IMR-90 (cell line): ENCODE measurements at regions not wholly inside any gene's neighbourhood (a gene's known extent, or its start where the extent isn't known, plus 50 kb on each side); places are given as distances from the start of the nearest gene placed in this dataset.

Experiments used
- ATAC-seq: fragments of 200-7000 bp; cut with Tn5 transposase; 2 replicates; pipeline ENCODE4 v1.9.1; 2020; ENCODE audit warnings: low read depth, mild to moderate bottlenecking, moderate library complexity
- BruUV-seq: library from RNA; stranded (reverse); fragments of 400-500 nt; replicated peaks from 2 replicates; lab custom pipeline; 2021; lab: Mats Ljungman, UMichigan
- CTCF ChIA-PET: fragments of 300-600 bp; formaldehyde crosslinking; extraction: SDS; loops from one replicate; lab custom pipeline; 2021; ENCODE audit warnings: antibody characterized with exemption; lab: Yijun Ruan, JAX
- POLR2A ChIA-PET: fragments of 300-600 bp; sonication (Branson Sonifier 250); formaldehyde crosslinking; loops from one replicate; lab custom pipeline; 2022; ENCODE audit warnings: antibody characterized with exemption; ENCODE audit not compliant: unreplicated experiment; lab: Charles Lee
- DNase-seq: peaks from one replicate; pipeline ENCODE4 v3.0.0; 2013
- H2AFZ ChIP-seq: replicated peaks from 2 replicates; pipeline ENCODE3; 2013; ENCODE audit warnings: low read length, mild to moderate bottlenecking; ENCODE audit not compliant: poor library complexity
- H2AK5ac ChIP-seq: 2 replicates; pipeline ENCODE4 v1.6.1; 2013; ENCODE audit warnings: low read depth, low read length, inconsistent platforms
- H2AK9ac ChIP-seq: replicated peaks from 2 replicates; pipeline ENCODE3; 2013; ENCODE audit warnings: mild to moderate bottlenecking, low read depth, low read length, moderate library complexity; ENCODE audit not compliant: poor library complexity
- H2BK120ac ChIP-seq: 2 replicates; pipeline ENCODE4 v1.6.1; 2013; ENCODE audit warnings: low read depth, low read length, inconsistent platforms
- H2BK15ac ChIP-seq: 3 replicates; pipeline ENCODE4 v1.6.1; 2013; ENCODE audit warnings: low read depth, low read length, inconsistent platforms
- H2BK20ac ChIP-seq: 2 replicates; pipeline ENCODE4 v1.6.1; 2013; ENCODE audit warnings: low read depth, mild to moderate bottlenecking, inconsistent platforms, low read length, moderate library complexity
- H2BK5ac ChIP-seq: 2 replicates; pipeline ENCODE4 v1.6.1; 2013; ENCODE audit warnings: mild to moderate bottlenecking, low read depth, low read length, inconsistent platforms; ENCODE audit not compliant: poor library complexity, severe bottlenecking
- H3K14ac ChIP-seq: replicated peaks from 2 replicates; pipeline ENCODE4 v1.6.1; 2013; ENCODE audit warnings: low read depth, low read length, inconsistent platforms
- H3K18ac ChIP-seq: 2 replicates; pipeline ENCODE4 v1.6.1; 2013; ENCODE audit warnings: low read depth, low read length, control low read depth
- H3K23ac ChIP-seq: 2 replicates; pipeline ENCODE4 v1.6.1; 2013; ENCODE audit warnings: low read depth, low read length, inconsistent platforms
- H3K27ac ChIP-seq: 2 replicates; pipeline ENCODE4 v1.5.1; 2013; ENCODE audit warnings: mild to moderate bottlenecking, control low read depth, low read length; ENCODE audit not compliant: insufficient read depth
- H3K27me3 ChIP-seq: 2 replicates; pipeline ENCODE4 v1.6.1; 2013; ENCODE audit warnings: low read length; ENCODE audit not compliant: control insufficient read depth, insufficient read depth
- H3K36me3 ChIP-seq: 2 replicates; pipeline ENCODE4 v1.6.1; 2013; ENCODE audit warnings: low read length, mixed read lengths; ENCODE audit not compliant: control insufficient read depth, insufficient read depth
- H3K4ac ChIP-seq: 2 replicates; pipeline ENCODE4 v1.6.1; 2013; ENCODE audit warnings: low read depth, low read length, inconsistent platforms
- H3K4me1 ChIP-seq: 2 replicates; pipeline ENCODE4 v1.6.1; 2013; ENCODE audit warnings: low read length, mixed read lengths; ENCODE audit not compliant: control insufficient read depth, insufficient read depth
- H3K4me2 ChIP-seq: 2 replicates; pipeline ENCODE4 v1.6.1; 2013; ENCODE audit warnings: low read depth, mild to moderate bottlenecking, control low read depth, low read length, moderate library complexity
- H3K4me3 ChIP-seq: 2 replicates; pipeline ENCODE4 v1.5.1; 2013; ENCODE audit warnings: low read depth, mild to moderate bottlenecking, control low read depth, low read length, moderate library complexity; ENCODE audit not compliant: insufficient read depth
- H3K56ac ChIP-seq: 2 replicates; pipeline ENCODE4 v1.6.1; 2013; ENCODE audit warnings: low read length, inconsistent platforms; ENCODE audit not compliant: insufficient read depth; ENCODE audit errors: extremely low read depth
- H3K79me1 ChIP-seq, 2 experiments: 2 replicates each; pipeline ENCODE4 v1.6.1; 2013; ENCODE audit warnings: low read length in 2 of 2, inconsistent platforms in 1 of 2, low read depth in 1 of 2
- H3K9ac ChIP-seq: 2 replicates; pipeline ENCODE4 v1.6.1; 2013; ENCODE audit warnings: low read depth, low read length, control low read depth
- H3K9me1 ChIP-seq: 2 replicates; pipeline ENCODE4 v1.6.1; 2013; ENCODE audit warnings: low read length, inconsistent platforms; ENCODE audit not compliant: insufficient read depth
- H3K9me3 ChIP-seq: 2 replicates; pipeline ENCODE4 v1.6.1; 2013; ENCODE audit warnings: low read length; ENCODE audit not compliant: control insufficient read depth, insufficient read depth
- H4K20me1 ChIP-seq: 2 replicates; pipeline ENCODE4 v1.6.1; 2013; ENCODE audit warnings: low read length, inconsistent platforms; ENCODE audit not compliant: insufficient read depth
- H4K5ac ChIP-seq: 2 replicates; pipeline ENCODE4 v1.6.1; 2013; ENCODE audit warnings: mild to moderate bottlenecking, low read depth, low read length, control low read depth
- H4K8ac ChIP-seq, 2 experiments: 2 replicates each; pipeline ENCODE4 v1.6.1; 2013; ENCODE audit warnings: low read depth in 2 of 2, low read length in 2 of 2, control low read depth in 1 of 2, inconsistent platforms in 1 of 2
- H4K91ac ChIP-seq: 2 replicates; pipeline ENCODE4 v1.6.1; 2013; ENCODE audit warnings: low read depth, low read length, inconsistent platforms; ENCODE audit not compliant: insufficient read depth
- BHLHE40 ChIP-seq: fragments of 150-350 bp; IDR thresholded peaks from 2 replicates; pipeline ENCODE4 v1.6.1; 2016; ENCODE audit warnings: mild to moderate bottlenecking, low read depth, low read length
- CEBPB ChIP-seq: IDR thresholded peaks from 2 replicates; pipeline ENCODE4 v1.6.1; 2012; ENCODE audit warnings: low read depth, low read length, improper control_type of control experiment
- CHD1 ChIP-seq: IDR thresholded peaks from 2 replicates; pipeline ENCODE4 v1.6.1; 2012; ENCODE audit warnings: low read depth, low read length, improper control_type of control experiment
- FOS ChIP-seq: fragments of 150-350 bp; IDR thresholded peaks from 2 replicates; pipeline ENCODE4 v1.6.1; 2016; ENCODE audit warnings: low read depth, low read length
- MAFK ChIP-seq: IDR thresholded peaks from 2 replicates; pipeline ENCODE4 v1.6.1; 2012; ENCODE audit warnings: low read depth, low read length, improper control_type of control experiment
- MAZ ChIP-seq: IDR thresholded peaks from 2 replicates; pipeline ENCODE4 v1.6.1; 2012; ENCODE audit warnings: low read depth, mild to moderate bottlenecking, low read length, improper control_type of control experiment, moderate library complexity, borderline replicate concordance
- MXI1 ChIP-seq: IDR thresholded peaks from 2 replicates; pipeline ENCODE4 v1.6.1; 2012; ENCODE audit warnings: low read depth, mild to moderate bottlenecking, low read length, moderate library complexity, borderline replicate concordance
- NFE2L2 ChIP-seq: fragments of 150-350 bp; IDR thresholded peaks from 2 replicates; pipeline ENCODE4 v1.6.1; 2016; ENCODE audit warnings: low read depth, mild to moderate bottlenecking, low read length
- POLR2A ChIP-seq: IDR thresholded peaks from 2 replicates; pipeline ENCODE4 v1.6.1; 2012; ENCODE audit warnings: mild to moderate bottlenecking, low read depth, low read length
- RAD21 ChIP-seq: IDR thresholded peaks from 2 replicates; pipeline ENCODE4 v1.6.1; 2012; ENCODE audit warnings: low read length, improper control_type of control experiment
- RFX5 ChIP-seq: IDR thresholded peaks from 2 replicates; pipeline ENCODE4 v1.8.0; 2012; ENCODE audit warnings: low read depth, mild to moderate bottlenecking, low read length, moderate library complexity
- SMC3 ChIP-seq: fragments of 150-350 bp; IDR thresholded peaks from 2 replicates; pipeline ENCODE4 v1.6.1; 2016; ENCODE audit warnings: low read depth, mild to moderate bottlenecking, antibody characterized with exemption, low read length, moderate library complexity
- WGBS, 2 experiments: methylation state at CpG; one replicate each; pipeline versions ENCODE4 v1.1.5 to v1.1.7; 2013; ENCODE audit warnings: missing lambda C conversion rate in 2 of 2; ENCODE audit not compliant: insufficient read length in 1 of 2; ENCODE audit errors: extremely low coverage in 2 of 2; 5-methylcytosine and 5-hydroxymethylcytosine counted together
- dilution Hi-C: fragments of 300-500 bp; cut with HindIII; formaldehyde crosslinking; loops from one replicate; pipeline ENCODE4 v1.14.3; 2018; ENCODE audit warnings: low sequenced_read_pairs; ENCODE audit not compliant: unreplicated experiment
- in situ Hi-C: fragments of 300-500 bp; cut with MboI; formaldehyde crosslinking; loops from 3 replicates; pipeline ENCODE4 v1.14.3; 2019; ENCODE audit warnings: low sequenced_read_pairs, inconsistent platforms, mixed read lengths
- intact Hi-C: fragments of 100-400 bp; cut with micrococcal nuclease; formaldehyde crosslinking; loops from 2 replicates; pipeline ENCODE4 v1.10.0; 2022
- TF ChIP-seq, protein P1 (sequence below): fragments of 150-350 bp; IDR thresholded peaks from 2 replicates; pipeline ENCODE4 v1.6.1; 2016; ENCODE audit warnings: low read depth, mild to moderate bottlenecking, low read length, moderate library complexity, borderline replicate concordance
- TF ChIP-seq, protein P2 (sequence below): conservative IDR thresholded peaks from 2 replicates; pipeline ENCODE4 v1.5.1; 2012; ENCODE audit warnings: mild to moderate bottlenecking, low read depth, low read length, improper control_type of control experiment

DNA sequence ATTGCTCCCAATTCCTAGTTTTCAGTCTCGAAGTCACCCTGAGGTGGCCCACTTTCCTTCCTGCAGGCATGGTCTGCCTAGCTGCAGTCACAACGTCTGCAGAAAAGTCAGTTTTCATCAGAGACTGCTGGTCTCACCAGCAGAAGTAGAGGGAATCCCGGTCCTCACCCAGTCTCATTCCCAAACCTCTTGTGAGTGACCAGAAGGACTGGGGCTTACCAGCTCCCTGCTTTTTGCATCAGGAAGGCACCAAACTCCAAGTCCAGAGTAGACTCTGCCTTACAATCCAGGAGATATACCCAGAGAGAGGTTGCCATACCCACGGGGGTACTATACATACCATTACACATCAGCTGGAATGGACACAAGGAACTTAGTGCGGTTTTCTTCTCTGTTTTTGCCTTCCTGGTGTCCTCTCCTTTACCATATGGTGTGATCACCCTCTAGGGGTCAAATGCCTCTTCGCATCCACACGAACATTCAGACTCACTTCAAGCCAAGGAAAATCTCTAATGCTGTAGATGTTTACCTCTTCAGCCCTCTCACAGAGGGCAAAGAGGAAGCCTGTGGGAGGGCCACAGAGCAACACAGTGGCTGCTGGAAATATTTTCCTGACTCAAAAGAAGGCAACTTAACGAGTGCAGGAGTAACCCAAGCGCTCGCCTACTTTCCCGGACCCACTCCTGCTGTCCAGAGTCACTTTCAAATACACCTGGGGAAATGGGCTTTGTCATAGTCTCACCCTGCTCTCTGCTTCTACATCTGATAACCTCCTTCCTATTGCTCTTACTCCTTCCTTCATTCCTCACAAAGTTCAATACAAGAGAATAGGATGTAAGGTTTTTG, 220.9 kb downstream of the C7orf25 start (continued):
- no peak for TF ChIP-seq NFE2L2

DNA sequence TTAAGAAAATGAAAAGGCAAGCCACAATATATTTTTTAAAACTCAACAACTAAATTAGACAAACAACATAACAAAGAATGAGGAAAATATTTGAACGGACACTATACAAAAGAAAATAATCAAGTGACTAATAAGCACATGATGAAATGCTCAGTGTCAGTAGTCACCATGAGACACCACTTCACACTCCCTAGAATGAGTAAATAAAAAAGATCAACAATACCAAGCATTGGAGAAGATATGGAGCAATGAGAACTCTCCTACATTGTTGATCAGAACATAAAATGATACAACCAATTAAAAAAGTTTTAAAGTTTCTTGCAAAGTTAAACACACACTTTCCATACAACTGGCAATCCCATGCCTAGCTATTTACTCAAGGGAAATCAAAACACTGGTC, 222.2 kb downstream of the C7orf25 start:
- H4K5ac ChIP-seq = no peak overlapping the region
- no peak overlapping the region for H4K91ac ChIP-seq
- H3K56ac ChIP-seq = no peak overlapping the region
- no peak overlapping the region for H2BK15ac ChIP-seq
- no peak overlapping the region for H2BK20ac ChIP-seq
- no peak overlapping the region for H4K8ac ChIP-seq
- H3K4me2 ChIP-seq = no peak overlapping the region
- H2BK5ac ChIP-seq = no peak overlapping the region
- intact Hi-C loops (loop anchor here (5.0 kb wide), 1 partner anchor 452 kb away; the partner anchor contains the start of gene GLI3), dilution Hi-C loops (no loop called here), in situ Hi-C loops (loop anchor here (10.0 kb wide), 1 partner anchor 745 kb away; no protein-coding TSS in a partner anchor)
- H3K9me3 ChIP-seq = no peaks in the 10 kb centered on the region
- H3K23ac ChIP-seq = no peak overlapping the region
- no peak overlapping the region for H3K4ac ChIP-seq
- no peak overlapping the region for H2BK120ac ChIP-seq
- no peak overlapping the region for H3K18ac ChIP-seq
- ChIA-PET CTCF (interaction anchor here (2.0 kb wide), 1 partner anchor 746 kb away, joined by 4 read pairs; no protein-coding TSS in a partner anchor), POLR2A (no interaction called here)
- no TSS peak for BruUV-seq
- peaks cover 3% of the 10 kb centered on the region for H3K27me3 ChIP-seq
- no peaks in the 10 kb centered on the region for H3K36me3 ChIP-seq
- no peak overlapping the region for H3K9ac ChIP-seq
- no peaks in the 10 kb centered on the region; the same call in 1 of the 2 replicates for H3K9me1 ChIP-seq
- H3K4me1 ChIP-seq = no peaks in the 10 kb centered on the region
- no peak overlapping the region for H2AK5ac ChIP-seq
- no peak overlapping the region for H3K4me3 ChIP-seq
- DNase-seq (no peak), ATAC-seq (no peak)
- H2AFZ ChIP-seq = no peak overlapping the region
- H4K20me1 ChIP-seq = no peaks in the 10 kb centered on the region
- H3K79me1 ChIP-seq = no peaks in the 10 kb centered on the region
- no peak overlapping the region for H3K27ac ChIP-seq
- whole genome bisulfite sequencing, 2 experiments = no CpG with 5 or more reads among the region's 1 CpG
- no peak overlapping the region for H3K14ac ChIP-seq
- H2AK9ac ChIP-seq = no peak overlapping the region
- TF ChIP-seq SMC3 = no peak
- TF ChIP-seq RAD21 = no peak
- TF ChIP-seq FOS = no peak
- TF ChIP-seq MAFK = no peak
- TF ChIP-seq, protein P1, sequence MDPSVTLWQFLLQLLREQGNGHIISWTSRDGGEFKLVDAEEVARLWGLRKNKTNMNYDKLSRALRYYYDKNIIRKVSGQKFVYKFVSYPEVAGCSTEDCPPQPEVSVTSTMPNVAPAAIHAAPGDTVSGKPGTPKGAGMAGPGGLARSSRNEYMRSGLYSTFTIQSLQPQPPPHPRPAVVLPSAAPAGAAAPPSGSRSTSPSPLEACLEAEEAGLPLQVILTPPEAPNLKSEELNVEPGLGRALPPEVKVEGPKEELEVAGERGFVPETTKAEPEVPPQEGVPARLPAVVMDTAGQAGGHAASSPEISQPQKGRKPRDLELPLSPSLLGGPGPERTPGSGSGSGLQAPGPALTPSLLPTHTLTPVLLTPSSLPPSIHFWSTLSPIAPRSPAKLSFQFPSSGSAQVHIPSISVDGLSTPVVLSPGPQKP = no peak
- TF ChIP-seq BHLHE40 = no peak
- no peak for TF ChIP-seq RFX5
- TF ChIP-seq, protein P2, sequence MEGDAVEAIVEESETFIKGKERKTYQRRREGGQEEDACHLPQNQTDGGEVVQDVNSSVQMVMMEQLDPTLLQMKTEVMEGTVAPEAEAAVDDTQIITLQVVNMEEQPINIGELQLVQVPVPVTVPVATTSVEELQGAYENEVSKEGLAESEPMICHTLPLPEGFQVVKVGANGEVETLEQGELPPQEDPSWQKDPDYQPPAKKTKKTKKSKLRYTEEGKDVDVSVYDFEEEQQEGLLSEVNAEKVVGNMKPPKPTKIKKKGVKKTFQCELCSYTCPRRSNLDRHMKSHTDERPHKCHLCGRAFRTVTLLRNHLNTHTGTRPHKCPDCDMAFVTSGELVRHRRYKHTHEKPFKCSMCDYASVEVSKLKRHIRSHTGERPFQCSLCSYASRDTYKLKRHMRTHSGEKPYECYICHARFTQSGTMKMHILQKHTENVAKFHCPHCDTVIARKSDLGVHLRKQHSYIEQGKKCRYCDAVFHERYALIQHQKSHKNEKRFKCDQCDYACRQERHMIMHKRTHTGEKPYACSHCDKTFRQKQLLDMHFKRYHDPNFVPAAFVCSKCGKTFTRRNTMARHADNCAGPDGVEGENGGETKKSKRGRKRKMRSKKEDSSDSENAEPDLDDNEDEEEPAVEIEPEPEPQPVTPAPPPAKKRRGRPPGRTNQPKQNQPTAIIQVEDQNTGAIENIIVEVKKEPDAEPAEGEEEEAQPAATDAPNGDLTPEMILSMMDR = no peak
- no peak for TF ChIP-seq MXI1
- no peak for TF ChIP-seq CHD1
- TF ChIP-seq MAZ = no peak
- TF ChIP-seq NFE2L2 = no peak
- TF ChIP-seq POLR2A = no peak
- TF ChIP-seq CEBPB = no peak
